Upper lobe of left lung (tissue), 6 donors: ENCODE measurements at regions not wholly inside any gene's neighbourhood (a gene's known extent, or its start where the extent isn't known, plus 50 kb on each side); places are given as distances from the start of the nearest gene placed in this dataset.
A peak's percentile ranks its signal among the peaks of the same experiment; 100 is the strongest.
"Not testable (repeated sequence)": the region's sequence is repeated elsewhere in the genome, so short reads cannot be mapped to it uniquely, and the experiment has no call there.

Experiments used
- ATAC-seq, 2 donors: fragments of 200-7000 bp; cut with Tn5 transposase; one replicate each; pipeline ENCODE4 v1.9.1; 2022; ENCODE audit warnings: mild to moderate bottlenecking in 2 of 2, moderate library complexity in 2 of 2; ENCODE audit not compliant: low FRiP score in 2 of 2
- DNase-seq, 2 donors: peaks; one replicate each; pipeline ENCODE4 v3.0.0-alpha.2; 2019 to 2020
- H3K27ac ChIP-seq, 4 donors: fragments of 200-600 bp; sonication (generic); one replicate each; pipeline ENCODE4 v1.5.1; 2016 to 2019
- H3K27me3 ChIP-seq, 4 donors: fragments of 200-600 bp; sonication (generic); one replicate each; pipeline ENCODE4 v1.5.1; 2017 to 2019
- H3K36me3 ChIP-seq, 4 donors: fragments of 200-600 bp; sonication (generic); one replicate each; pipeline ENCODE4 v1.5.1; 2016 to 2019
- H3K4me1 ChIP-seq, 4 donors: fragments of 200-600 bp; sonication (generic); one replicate each; pipeline ENCODE4 v1.5.1; 2018 to 2019
- H3K4me3 ChIP-seq, 4 donors: fragments of 200-600 bp; sonication (generic); one replicate each; pipeline ENCODE4 v1.5.1; 2017 to 2019; ENCODE audit warnings: mild to moderate bottlenecking in 2 of 4, moderate library complexity in 1 of 4
- H3K9me3 ChIP-seq, 4 donors: fragments of 200-600 bp; sonication (generic); one replicate each; pipeline ENCODE4 v1.5.1; 2018 to 2019
- WGBS, 2 donors: methylation state at CpG; one replicate each; pipeline ENCODE4 v1.1.5; 2017 to 2018; 5-methylcytosine and 5-hydroxymethylcytosine counted together
- donor health status: DM: no; HTN: no; CAD: no; lungs with moderate emphysema.
- donor health status: DM: no; HTN: yes; CAD: no; lungs with severe emphysema.

DNA sequence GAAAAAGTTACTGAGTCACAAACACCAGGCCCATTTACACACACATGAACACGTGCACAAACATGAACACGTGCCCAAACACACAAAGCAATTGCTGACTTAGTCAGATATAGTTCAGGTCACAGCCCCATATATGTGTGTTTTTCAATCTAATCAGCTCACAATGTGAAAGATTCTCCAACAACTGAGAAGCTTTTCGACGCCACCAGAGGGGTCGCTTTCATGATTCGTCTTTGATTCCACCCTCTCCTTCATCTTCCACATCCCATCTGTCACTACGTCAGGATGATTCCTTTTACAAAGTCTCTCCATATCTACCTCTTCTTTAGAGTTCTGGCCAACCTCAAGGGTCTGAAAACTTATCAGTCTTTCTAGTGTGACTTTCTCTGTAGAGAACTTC is 188.7 kb upstream of the LRRC61 start:
- not testable (repeated sequence) for H3K36me3 ChIP-seq, DNase-seq, ATAC-seq, H3K27ac ChIP-seq, H3K4me3 ChIP-seq, H3K4me1 ChIP-seq, H3K9me3 ChIP-seq, H3K27me3 ChIP-seq
- 83 to 93% methylated on average over 7 of the region's 7 CpGs for WGBS, 2 donors

DNA sequence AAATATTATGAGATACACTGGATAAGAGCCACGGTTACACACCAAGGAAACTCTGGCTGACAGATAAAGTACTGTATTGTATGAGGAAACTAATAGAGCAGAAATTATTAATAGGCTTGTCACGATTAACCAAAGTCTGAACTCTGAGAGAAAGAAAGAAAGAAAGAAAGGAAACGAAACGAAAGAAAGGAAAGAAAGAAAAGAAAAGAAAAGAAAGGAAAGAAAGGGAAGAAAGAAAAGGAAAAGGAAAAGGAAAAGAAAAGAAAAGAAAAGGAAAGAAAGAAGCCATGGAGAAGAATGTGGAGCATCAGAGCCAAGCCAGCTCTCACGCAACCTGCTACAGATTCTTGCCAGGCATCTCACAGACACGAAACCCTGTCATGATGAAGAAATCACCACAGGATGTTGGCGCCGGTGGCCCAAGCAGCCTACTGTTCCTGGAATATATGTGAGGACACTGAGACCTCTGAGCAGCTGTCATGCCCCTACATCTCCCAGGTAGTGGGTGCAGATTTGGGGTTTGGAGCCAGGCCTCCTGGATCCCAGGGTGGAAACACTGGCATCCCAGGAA is 187.4 kb upstream of the LRRC61 start:
- H3K9me3 ChIP-seq, H3K36me3 ChIP-seq, H3K4me1 ChIP-seq, ATAC-seq, H3K27ac ChIP-seq, H3K27me3 ChIP-seq, H3K4me3 ChIP-seq, DNase-seq: not testable (repeated sequence)
- 69 to 81% methylated on average over 8 of the region's 8 CpGs for WGBS, 2 donors

- not testable (repeated sequence) for H3K36me3 ChIP-seq, H3K4me3 ChIP-seq, H3K9me3 ChIP-seq, ATAC-seq, H3K27ac ChIP-seq, H3K4me1 ChIP-seq, DNase-seq, H3K27me3 ChIP-seq
- 74 to 88% methylated on average over 5 of the region's 5 CpGs for WGBS, 2 donors
These were observed 183.3 kb upstream of the LRRC61 start for GRCh38 chr7:150139840-150140239.

GRCh38 chr7:150141525-150142345 is 181.4 kb upstream of the LRRC61 start:
- not testable (repeated sequence) for DNase-seq, H3K36me3 ChIP-seq, H3K4me1 ChIP-seq, H3K4me3 ChIP-seq, ATAC-seq, H3K27me3 ChIP-seq, H3K27ac ChIP-seq, H3K9me3 ChIP-seq
- 79 to 82% methylated on average over 8 to 13 of the region's 13 CpGs for WGBS, 2 donors

DNA sequence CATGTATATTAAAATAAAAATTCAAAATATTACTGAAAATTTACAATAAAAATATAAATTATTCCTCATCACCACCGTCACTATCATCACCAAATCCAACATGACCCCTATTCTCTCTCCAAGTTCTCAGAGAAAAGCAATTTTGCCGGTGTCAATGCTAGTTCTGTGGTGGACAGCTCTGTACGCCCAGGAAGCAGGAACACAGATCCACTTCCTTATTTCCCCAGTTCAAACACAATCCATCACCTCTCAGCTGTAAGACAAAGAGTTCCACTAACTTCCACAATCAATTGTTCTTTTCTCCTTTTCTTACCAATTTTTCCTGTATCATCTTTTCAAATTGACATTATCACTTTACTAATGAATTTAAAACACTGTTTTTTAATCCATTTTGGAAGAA is 177.0 kb upstream of the LRRC61 start:
- not testable (repeated sequence) for H3K36me3 ChIP-seq, H3K9me3 ChIP-seq, ATAC-seq, H3K4me3 ChIP-seq, DNase-seq, H3K27ac ChIP-seq, H3K4me1 ChIP-seq, H3K27me3 ChIP-seq
- 48 to 56% methylated on average over 3 of the region's 3 CpGs for WGBS, 2 donors

DNA sequence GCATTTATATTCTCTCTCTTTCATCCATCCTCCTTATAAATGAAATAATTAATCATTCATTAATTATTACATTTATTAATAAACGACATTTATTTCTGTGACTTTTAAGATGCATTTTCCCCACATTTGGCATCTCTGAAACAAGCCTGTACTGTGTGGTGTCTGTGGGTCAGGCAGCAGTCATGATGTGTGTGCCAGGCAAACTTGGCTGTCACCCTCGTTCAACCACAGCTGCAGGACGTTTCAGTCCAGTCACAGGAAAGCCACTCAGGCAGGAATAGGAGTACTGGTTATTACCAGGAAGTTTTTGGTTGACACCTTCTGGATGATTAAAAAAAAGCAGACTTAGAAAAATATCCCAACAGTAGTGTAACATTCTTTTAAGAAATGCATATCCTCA is 175.6 kb upstream of the LRRC61 start:
- H3K4me3 ChIP-seq, ATAC-seq, H3K27ac ChIP-seq, H3K9me3 ChIP-seq, DNase-seq, H3K4me1 ChIP-seq, H3K36me3 ChIP-seq, H3K27me3 ChIP-seq: not testable (repeated sequence)
- 29 to 38% methylated on average over 3 of the region's 3 CpGs for WGBS, 2 donors

- ATAC-seq, H3K36me3 ChIP-seq, H3K27ac ChIP-seq, H3K4me3 ChIP-seq, H3K9me3 ChIP-seq, H3K4me1 ChIP-seq, H3K27me3 ChIP-seq, DNase-seq: not testable (repeated sequence)
- WGBS, 2 donors, result 70 to 85% methylated on average over 2 to 4 of the region's 4 CpGs
These were observed 167.1 kb upstream of the LRRC61 start for GRCh38 chr7:150156015-150156414.

- WGBS, 2 donors, result 85 to 90% methylated on average over 14 of the region's 15 CpGs
- not testable (repeated sequence) for H3K27ac ChIP-seq, H3K4me3 ChIP-seq, H3K36me3 ChIP-seq, H3K4me1 ChIP-seq, H3K27me3 ChIP-seq, H3K9me3 ChIP-seq, ATAC-seq
- DNase-seq, result peak in 1 of 2 donors; percentile 35
These were observed 164.5 kb upstream of the LRRC61 start for GRCh38 chr7:150158696-150159095.

GRCh38 chr7:150169515-150169914 is 153.6 kb upstream of the LRRC61 start:
- H3K4me1 ChIP-seq, H3K27ac ChIP-seq, H3K4me3 ChIP-seq, DNase-seq, H3K36me3 ChIP-seq, H3K9me3 ChIP-seq, H3K27me3 ChIP-seq: not testable (repeated sequence)
- WGBS, 2 donors, result 79 to 88% methylated on average over 1 of the region's 1 CpG
- ATAC-seq, result peak in 1 of 2 donors; percentile 49

- H3K27ac ChIP-seq, H3K9me3 ChIP-seq, H3K4me1 ChIP-seq, H3K4me3 ChIP-seq, H3K36me3 ChIP-seq, DNase-seq, H3K27me3 ChIP-seq: not testable (repeated sequence)
- 81% methylated on average over 3 of the region's 4 CpGs; no CpG with 5 or more reads in 1 of the 2 donors for WGBS, 2 donors
- ATAC-seq, result peak in 1 of 2 donors; percentile 44
These were observed 153.1 kb upstream of the LRRC61 start for GRCh38 chr7:150169943-150170490.

DNA sequence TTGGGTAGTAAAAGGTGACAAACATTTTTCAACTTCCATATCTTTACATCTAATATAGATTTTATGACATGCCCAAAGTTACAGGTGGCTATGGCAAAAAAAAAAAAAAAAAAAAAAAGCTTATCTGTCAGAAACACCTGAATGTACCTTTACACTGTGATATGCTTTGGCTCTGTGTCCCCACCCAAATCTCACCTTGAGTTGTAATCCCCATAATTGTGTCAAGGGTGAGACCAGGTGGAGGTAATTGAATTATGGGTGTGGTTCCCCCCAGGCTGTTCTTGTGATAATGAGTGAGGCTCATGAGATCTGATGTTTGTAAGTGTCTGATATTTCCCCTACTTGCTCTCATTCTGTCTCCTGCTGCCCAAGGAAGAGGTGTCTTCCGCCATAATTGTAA is 139.6 kb upstream of the LRRC61 start:
- H3K4me3 ChIP-seq, H3K36me3 ChIP-seq, ATAC-seq, H3K27me3 ChIP-seq, DNase-seq, H3K9me3 ChIP-seq, H3K27ac ChIP-seq, H3K4me1 ChIP-seq: not testable (repeated sequence)
- WGBS, 2 donors, result 94% methylated on average over 1 of the region's 1 CpG; no CpG with 5 or more reads in 1 of the 2 donors

- not testable (repeated sequence) for H3K9me3 ChIP-seq, H3K4me3 ChIP-seq, H3K27me3 ChIP-seq, H3K27ac ChIP-seq, H3K4me1 ChIP-seq, ATAC-seq, DNase-seq, H3K36me3 ChIP-seq
- WGBS, 2 donors, result 65 to 71% methylated on average over 1 of the region's 1 CpG
These were observed 133.2 kb upstream of the LRRC61 start for GRCh38 chr7:150189963-150190362.

GRCh38 chr7:150192541-150192940 is 130.6 kb upstream of the LRRC61 start:
- ATAC-seq, H3K27me3 ChIP-seq, H3K9me3 ChIP-seq, H3K27ac ChIP-seq, H3K4me1 ChIP-seq, H3K36me3 ChIP-seq, DNase-seq, H3K4me3 ChIP-seq: not testable (repeated sequence)
- 81 to 83% methylated on average over 4 of the region's 4 CpGs for WGBS, 2 donors
